ENCODE measurements at regions not wholly inside any gene's neighbourhood (a gene's known extent, or its start where the extent isn't known, plus 50 kb on each side); places are given as distances from the start of the nearest gene placed in this dataset.

- H3K79me2 ChIP-seq (ENCODE audit: control insufficient read depth, insufficient read depth, low read length) = no peaks in the 10 kb centered on the region
- H3K4me2 ChIP-seq (ENCODE audit: insufficient read depth, low read length) = no peak overlapping the region
- H3K4me3 ChIP-seq (replicated peaks in 1 of 3; ENCODE audit: insufficient read depth in 1 of 3, low read depth in 1 of 3, low read length in 3 of 3) = no peak overlapping the region
- TF ChIP-seq FOS (IDR thresholded peaks at IDR 0.05; ENCODE audit: borderline replicate concordance, insufficient read depth, low read length) = no peak
- no peak for TF ChIP-seq POLR2AphosphoS5 (IDR thresholded peaks at IDR 0.05; ENCODE audit: insufficient read depth, low read depth, low read length)
- TF ChIP-seq, protein P1, sequence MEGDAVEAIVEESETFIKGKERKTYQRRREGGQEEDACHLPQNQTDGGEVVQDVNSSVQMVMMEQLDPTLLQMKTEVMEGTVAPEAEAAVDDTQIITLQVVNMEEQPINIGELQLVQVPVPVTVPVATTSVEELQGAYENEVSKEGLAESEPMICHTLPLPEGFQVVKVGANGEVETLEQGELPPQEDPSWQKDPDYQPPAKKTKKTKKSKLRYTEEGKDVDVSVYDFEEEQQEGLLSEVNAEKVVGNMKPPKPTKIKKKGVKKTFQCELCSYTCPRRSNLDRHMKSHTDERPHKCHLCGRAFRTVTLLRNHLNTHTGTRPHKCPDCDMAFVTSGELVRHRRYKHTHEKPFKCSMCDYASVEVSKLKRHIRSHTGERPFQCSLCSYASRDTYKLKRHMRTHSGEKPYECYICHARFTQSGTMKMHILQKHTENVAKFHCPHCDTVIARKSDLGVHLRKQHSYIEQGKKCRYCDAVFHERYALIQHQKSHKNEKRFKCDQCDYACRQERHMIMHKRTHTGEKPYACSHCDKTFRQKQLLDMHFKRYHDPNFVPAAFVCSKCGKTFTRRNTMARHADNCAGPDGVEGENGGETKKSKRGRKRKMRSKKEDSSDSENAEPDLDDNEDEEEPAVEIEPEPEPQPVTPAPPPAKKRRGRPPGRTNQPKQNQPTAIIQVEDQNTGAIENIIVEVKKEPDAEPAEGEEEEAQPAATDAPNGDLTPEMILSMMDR (IDR thresholded peaks at IDR 0.05; ENCODE audit: extremely low read depth in 1 of 2, insufficient read depth in 1 of 2, low read depth in 1 of 2, low read length in 2 of 2) = no peak
- TF ChIP-seq MYC (IDR thresholded peaks at IDR 0.05; ENCODE audit: low read depth, low read length) = no peak
- TF ChIP-seq MAX (IDR thresholded peaks at IDR 0.05; ENCODE audit: insufficient read depth, insufficient read length) = no peak
- no peak for TF ChIP-seq GATA2 (IDR thresholded peaks at IDR 0.05; ENCODE audit: insufficient read depth, insufficient read length, low read depth, low read length)
- no peak for TF ChIP-seq POLR2A (IDR thresholded peaks at IDR 0.05; ENCODE audit: low read depth, low read length)
- no peak for TF ChIP-seq EZH2 (IDR thresholded peaks at IDR 0.05; ENCODE audit: borderline replicate concordance, low read depth, low read length, severe bottlenecking)
- TF ChIP-seq JUN (IDR thresholded peaks at IDR 0.05; ENCODE audit: borderline replicate concordance, insufficient read depth, insufficient read length, low read depth) = no peak
- H3K9ac ChIP-seq (replicated peaks; ENCODE audit: extremely low read depth, insufficient read depth, low read length) = no peak overlapping the region
- no peaks in the 10 kb centered on the region for H3K9me1 ChIP-seq (replicated peaks; ENCODE audit: control insufficient read depth, extremely low read depth, insufficient read depth, low read length)
- BruUV-seq (replicated peaks) = no TSS peak
- no peak overlapping the region for H2AFZ ChIP-seq (ENCODE audit: low read depth, low read length)
- no peaks in the 10 kb centered on the region for H3K36me3 ChIP-seq (ENCODE audit: control insufficient read depth in 2 of 2, extremely low read depth in 1 of 2, insufficient read depth in 2 of 2, low read length in 2 of 2)
- DNase-seq (ENCODE audit: low read depth, low spot score) (no peak), FAIRE-seq (no peak)
- H4K20me1 ChIP-seq (replicated peaks; ENCODE audit: control insufficient read depth, extremely low read depth, insufficient read depth, low read length) = no peaks in the 10 kb centered on the region
- no peak overlapping the region for H3K27ac ChIP-seq (ENCODE audit: insufficient read depth, low read depth, low read length)
- H3K27me3 ChIP-seq (ENCODE audit: control insufficient read depth in 2 of 2, insufficient read depth in 2 of 2, low read length in 2 of 2) = peaks cover 0 to 1% of the 10 kb centered on the region in 2 experiments
- dilution Hi-C loops (cut with MboI; ENCODE audit: extremely low pct_ligation_motif_present, low sequenced_read_pairs) = no loop called here
- ChIA-PET POLR2A (no interaction called here), CTCF (interaction anchor here (1.0 to 1.3 kb wide), 2 partner anchors 35 kb away, joined by 3 read pairs; no protein-coding TSS in a partner anchor)
- H3K4me1 ChIP-seq (ENCODE audit: control insufficient read depth, extremely low read depth, insufficient read depth, low read length) = no peaks in the 10 kb centered on the region
- intact Hi-C loops (cut with micrococcal nuclease) = no loop called here
- H3K9me3 ChIP-seq (replicated peaks; ENCODE audit: control insufficient read depth, insufficient read depth, low read length) = no peaks in the 10 kb centered on the region
Observed at GRCh38 chr2:222352981-222353380, 54.2 kb upstream of the PAX3 start.
